ENCODE measurements at regions not wholly inside any gene's neighbourhood (a gene's known extent, or its start where the extent isn't known, plus 50 kb on each side); places are given as distances from the start of the nearest gene placed in this dataset.

DNA sequence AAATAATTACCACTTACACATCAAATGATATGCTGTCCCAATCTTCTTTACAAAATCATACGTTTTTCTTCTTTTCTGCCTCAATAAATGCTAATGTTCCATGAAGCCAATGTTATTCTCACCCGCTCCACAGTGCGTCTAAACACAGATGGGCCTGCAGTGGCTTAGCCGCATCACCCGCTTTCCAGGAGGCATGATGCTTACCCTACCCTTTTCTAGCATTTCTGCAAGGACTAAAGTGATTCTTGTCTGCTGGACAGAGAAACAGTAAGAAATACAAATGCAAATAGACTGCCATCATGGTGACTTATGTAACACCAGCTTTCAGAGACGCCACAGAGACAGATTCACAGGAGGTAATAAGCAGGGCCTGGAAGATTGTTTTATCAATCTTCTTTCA lies 104.4 kb downstream of the RNASET2 start:
- ChIA-PET CTCF (no interaction called here), POLR2A (no interaction called here)
- H3K27ac ChIP-seq (ENCODE audit: extremely low read depth, low read depth, low read length): no peak overlapping the region

GRCh38 chr6:166851426-166851825 lies 104.9 kb downstream of the RNASET2 start:
- TF ChIP-seq ZNF571 (tag by site-specific recombination; IDR thresholded peaks at IDR 0.05): no peak
- TF ChIP-seq, protein P1, sequence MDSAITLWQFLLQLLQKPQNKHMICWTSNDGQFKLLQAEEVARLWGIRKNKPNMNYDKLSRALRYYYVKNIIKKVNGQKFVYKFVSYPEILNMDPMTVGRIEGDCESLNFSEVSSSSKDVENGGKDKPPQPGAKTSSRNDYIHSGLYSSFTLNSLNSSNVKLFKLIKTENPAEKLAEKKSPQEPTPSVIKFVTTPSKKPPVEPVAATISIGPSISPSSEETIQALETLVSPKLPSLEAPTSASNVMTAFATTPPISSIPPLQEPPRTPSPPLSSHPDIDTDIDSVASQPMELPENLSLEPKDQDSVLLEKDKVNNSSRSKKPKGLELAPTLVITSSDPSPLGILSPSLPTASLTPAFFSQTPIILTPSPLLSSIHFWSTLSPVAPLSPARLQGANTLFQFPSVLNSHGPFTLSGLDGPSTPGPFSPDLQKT (IDR thresholded peaks at IDR 0.05; ENCODE audit: borderline replicate concordance, low read depth, low read length): no peak
- TF ChIP-seq ZNF610 (tag by site-specific recombination; IDR thresholded peaks at IDR 0.05; ENCODE audit: borderline replicate concordance): no peak
- TF ChIP-seq, protein P2, sequence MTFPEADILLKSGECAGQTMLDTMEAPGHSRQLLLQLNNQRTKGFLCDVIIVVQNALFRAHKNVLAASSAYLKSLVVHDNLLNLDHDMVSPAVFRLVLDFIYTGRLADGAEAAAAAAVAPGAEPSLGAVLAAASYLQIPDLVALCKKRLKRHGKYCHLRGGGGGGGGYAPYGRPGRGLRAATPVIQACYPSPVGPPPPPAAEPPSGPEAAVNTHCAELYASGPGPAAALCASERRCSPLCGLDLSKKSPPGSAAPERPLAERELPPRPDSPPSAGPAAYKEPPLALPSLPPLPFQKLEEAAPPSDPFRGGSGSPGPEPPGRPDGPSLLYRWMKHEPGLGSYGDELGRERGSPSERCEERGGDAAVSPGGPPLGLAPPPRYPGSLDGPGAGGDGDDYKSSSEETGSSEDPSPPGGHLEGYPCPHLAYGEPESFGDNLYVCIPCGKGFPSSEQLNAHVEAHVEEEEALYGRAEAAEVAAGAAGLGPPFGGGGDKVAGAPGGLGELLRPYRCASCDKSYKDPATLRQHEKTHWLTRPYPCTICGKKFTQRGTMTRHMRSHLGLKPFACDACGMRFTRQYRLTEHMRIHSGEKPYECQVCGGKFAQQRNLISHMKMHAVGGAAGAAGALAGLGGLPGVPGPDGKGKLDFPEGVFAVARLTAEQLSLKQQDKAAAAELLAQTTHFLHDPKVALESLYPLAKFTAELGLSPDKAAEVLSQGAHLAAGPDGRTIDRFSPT (tag by site-specific recombination; IDR thresholded peaks at IDR 0.05): no peak
- TF ChIP-seq ZNF37A (tag by site-specific recombination; IDR thresholded peaks at IDR 0.05): no peak
- TF ChIP-seq REPIN1 (tag by site-specific recombination; IDR thresholded peaks at IDR 0.05; ENCODE audit: low read depth): no peak
- TF ChIP-seq ZNF449 (tag by site-specific recombination; IDR thresholded peaks at IDR 0.05): no peak
- TF ChIP-seq ZNF830 (tag by site-specific recombination; IDR thresholded peaks at IDR 0.05; ENCODE audit: low read depth): no peak
- no peak for TF ChIP-seq ZNF211 (tag by site-specific recombination; IDR thresholded peaks at IDR 0.05; ENCODE audit: low read depth)
- no peak overlapping the region for H3K4me3 ChIP-seq (ENCODE audit: low read depth, low read length)
- CTCF ChIA-PET: interaction anchor here (0.7 kb wide), 1 partner anchor 27 kb away, joined by 3 read pairs; no protein-coding TSS in a partner anchor
- H3K27ac ChIP-seq (ENCODE audit: extremely low read depth, low read depth, low read length): no peak overlapping the region
- POLR2A ChIA-PET: no interaction called here
- H3K4me1 ChIP-seq (ENCODE audit: control insufficient read depth, insufficient read depth, low read length): no peaks in the 10 kb centered on the region
- H3K9me3 ChIP-seq (ENCODE audit: control insufficient read depth, insufficient read depth, low read depth, low read length): no peaks in the 10 kb centered on the region
- no peaks in the 10 kb centered on the region for H3K36me3 ChIP-seq (ENCODE audit: control insufficient read depth in 2 of 2, insufficient read depth in 1 of 2, low read length in 2 of 2)

More for the DNA sequence above, 104.4 kb downstream of the RNASET2 start:
- Histone ChIP-seq H3K9me3 (ENCODE audit: control insufficient read depth, insufficient read depth, low read depth, low read length) (no peaks in the 10 kb centered on the region), H3K4me1 (ENCODE audit: control insufficient read depth, insufficient read depth, low read length) (no peaks in the 10 kb centered on the region), H3K36me3 (ENCODE audit: control insufficient read depth in 2 of 2, insufficient read depth in 1 of 2, low read length in 2 of 2) (no peaks in the 10 kb centered on the region), H3K4me3 (ENCODE audit: low read depth, low read length) (no peak overlapping the region)
- TF ChIP-seq ZNF610 (tag by site-specific recombination; IDR thresholded peaks at IDR 0.05; ENCODE audit: borderline replicate concordance) (no peak), ZNF670 (tag by site-specific recombination; IDR thresholded peaks at IDR 0.05; ENCODE audit: low read depth) (no peak), ZNF514 (tag by site-specific recombination; IDR thresholded peaks at IDR 0.05) (no peak), ZNF112 (tag by site-specific recombination; IDR thresholded peaks at IDR 0.05) (no peak), ZNF624 (tag by site-specific recombination; IDR thresholded peaks at IDR 0.05) (no peak), ZNF311 (tag by site-specific recombination; IDR thresholded peaks at IDR 0.05; ENCODE audit: borderline replicate concordance) (no peak), ZNF596 (tag by site-specific recombination; IDR thresholded peaks at IDR 0.05) (no peak), ZNF560 (tag by site-specific recombination; IDR thresholded peaks at IDR 0.05; ENCODE audit: borderline replicate concordance) (no peak), ZNF843 (tag by site-specific recombination; IDR thresholded peaks at IDR 0.05) (no peak), ZFP37 (tag by site-specific recombination; IDR thresholded peaks at IDR 0.05) (no peak), MEIS1 (CRISPR knock-in tag; IDR thresholded peaks at IDR 0.05; ENCODE audit: borderline replicate concordance) (no peak), TRIM28 (IDR thresholded peaks at IDR 0.05; ENCODE audit: borderline replicate concordance, low read length) (no peak), BCL11B (tag by site-specific recombination; IDR thresholded peaks at IDR 0.05; ENCODE audit: low read depth) (no peak), ZNF623 (tag by site-specific recombination; IDR thresholded peaks at IDR 0.05) (no peak), ZNF600 (tag by site-specific recombination; IDR thresholded peaks at IDR 0.05) (no peak), ZNF138 (tag by site-specific recombination; IDR thresholded peaks at IDR 0.05; ENCODE audit: borderline replicate concordance) (no peak), RBAK (tag by site-specific recombination; IDR thresholded peaks at IDR 0.05) (no peak), ZNF639 (tag by site-specific recombination; IDR thresholded peaks at IDR 0.05) (no peak), ZNF175 (tag by site-specific recombination; IDR thresholded peaks at IDR 0.05) (no peak), ZNF664 (tag by site-specific recombination; IDR thresholded peaks at IDR 0.05) (no peak)

Data from HEK293 (cell line).